Ovary (tissue), 3 donors: ENCODE measurements at regions not wholly inside any gene's neighbourhood (a gene's known extent, or its start where the extent isn't known, plus 50 kb on each side); places are given as distances from the start of the nearest gene placed in this dataset.

Experiments
- EP300 ChIP-seq: sonication (generic); formaldehyde crosslinking; IDR thresholded peaks from one replicate; pipeline ENCODE4 v1.6.1; 2017; ENCODE audit warnings: antibody characterized with exemption
- TF ChIP-seq, protein P1 (sequence below), 3 donors: fragments of 450-650 bp in 2 of 3; fragments of 200-600 bp in 1 of 3; IDR thresholded peaks; one replicate each; pipeline versions ENCODE4 v1.5.1 to v1.8.0; 2016 to 2022; ENCODE audit warnings: antibody characterized with exemption in 3 of 3, mild to moderate bottlenecking in 1 of 3
- donor health status: DM: no; HTN: no; CAD: no.

DNA sequence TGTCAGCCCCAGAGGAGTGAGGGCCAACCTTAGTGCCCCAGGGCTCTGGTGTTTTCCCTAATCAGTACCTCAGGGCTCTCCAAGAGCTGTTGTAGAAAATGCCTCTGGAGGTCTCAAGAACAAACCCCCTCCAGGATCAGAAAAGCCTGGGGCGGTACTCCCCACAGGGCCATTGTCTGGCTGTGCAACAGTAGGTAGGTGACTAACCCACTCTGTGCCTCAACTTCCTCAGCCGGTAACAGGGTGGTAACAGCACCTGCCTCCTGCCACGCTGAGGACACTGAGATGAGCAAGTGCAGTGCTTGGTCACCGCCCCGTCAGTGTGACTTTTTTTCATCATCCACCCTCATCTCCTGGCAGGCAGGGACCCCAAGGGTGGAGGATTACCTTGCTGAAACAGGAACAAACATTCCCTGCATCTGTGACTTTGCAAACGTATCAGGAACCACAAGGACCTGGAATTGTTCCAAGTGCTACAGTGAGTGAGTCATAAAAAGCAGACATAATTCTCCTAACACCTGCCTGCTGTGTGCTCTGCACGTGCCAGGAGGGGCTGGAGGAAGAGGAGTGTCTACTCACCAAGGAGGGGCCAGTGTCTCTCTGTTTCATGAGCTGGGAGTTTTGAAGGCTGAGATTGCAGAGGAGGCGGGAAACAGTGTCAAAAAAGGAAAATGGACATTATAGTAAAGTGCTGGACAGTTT is 440.8 kb downstream of the NPHP4 start:
- no peak for TF ChIP-seq EP300
- TF ChIP-seq, protein P1, sequence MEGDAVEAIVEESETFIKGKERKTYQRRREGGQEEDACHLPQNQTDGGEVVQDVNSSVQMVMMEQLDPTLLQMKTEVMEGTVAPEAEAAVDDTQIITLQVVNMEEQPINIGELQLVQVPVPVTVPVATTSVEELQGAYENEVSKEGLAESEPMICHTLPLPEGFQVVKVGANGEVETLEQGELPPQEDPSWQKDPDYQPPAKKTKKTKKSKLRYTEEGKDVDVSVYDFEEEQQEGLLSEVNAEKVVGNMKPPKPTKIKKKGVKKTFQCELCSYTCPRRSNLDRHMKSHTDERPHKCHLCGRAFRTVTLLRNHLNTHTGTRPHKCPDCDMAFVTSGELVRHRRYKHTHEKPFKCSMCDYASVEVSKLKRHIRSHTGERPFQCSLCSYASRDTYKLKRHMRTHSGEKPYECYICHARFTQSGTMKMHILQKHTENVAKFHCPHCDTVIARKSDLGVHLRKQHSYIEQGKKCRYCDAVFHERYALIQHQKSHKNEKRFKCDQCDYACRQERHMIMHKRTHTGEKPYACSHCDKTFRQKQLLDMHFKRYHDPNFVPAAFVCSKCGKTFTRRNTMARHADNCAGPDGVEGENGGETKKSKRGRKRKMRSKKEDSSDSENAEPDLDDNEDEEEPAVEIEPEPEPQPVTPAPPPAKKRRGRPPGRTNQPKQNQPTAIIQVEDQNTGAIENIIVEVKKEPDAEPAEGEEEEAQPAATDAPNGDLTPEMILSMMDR (IDR thresholded peaks at IDR 0.05): no peak
